PFSK-1 (cell line): ENCODE measurements at regions not wholly inside any gene's neighbourhood (a gene's known extent, or its start where the extent isn't known, plus 50 kb on each side); places are given as distances from the start of the nearest gene placed in this dataset.

ENCODE experiments used
- POLR2AphosphoS5 ChIP-seq: IDR thresholded peaks from 2 replicates; pipeline ENCODE4 v1.6.1; 2012; ENCODE audit warnings: low read depth, mild to moderate bottlenecking, control low read depth, low read length, moderate library complexity
- REST ChIP-seq, 2 experiments: IDR thresholded peaks; 2 replicates each; pipeline versions ENCODE4 v1.6.1 to v1.8.0; 2011 to 2012; ENCODE audit warnings: low read depth in 2 of 2, low read length in 2 of 2, control low read depth in 1 of 2, inconsistent platforms in 1 of 2, mild to moderate bottlenecking in 1 of 2, moderate library complexity in 1 of 2; ENCODE audit not compliant: insufficient read depth in 1 of 2
- SIN3A ChIP-seq: IDR thresholded peaks from 2 replicates; pipeline ENCODE4 v1.6.1; 2012; ENCODE audit warnings: mild to moderate bottlenecking, low read length, moderate library complexity, borderline replicate concordance; ENCODE audit not compliant: insufficient read depth
- TAF1 ChIP-seq: IDR thresholded peaks from 2 replicates; pipeline ENCODE4 v1.6.1; 2012; ENCODE audit warnings: low read length, control low read depth, borderline replicate concordance; ENCODE audit not compliant: insufficient read depth

- TF ChIP-seq REST (IDR thresholded peaks at IDR 0.05; ENCODE audit: insufficient read depth in 1 of 2, low read depth in 2 of 2, low read length in 2 of 2) (no peak), POLR2AphosphoS5 (no peak), TAF1 (no peak), SIN3A (no peak)
Measured at GRCh38 chr10:10292501-10292900, 725.2 kb upstream of the CELF2 start.
